Osteocyte (in vitro differentiated cells): ENCODE measurements at regions not wholly inside any gene's neighbourhood (a gene's known extent, or its start where the extent isn't known, plus 50 kb on each side); places are given as distances from the start of the nearest gene placed in this dataset.

Source experiments
- DNase-seq: peaks from one replicate; pipeline ENCODE4 v3.0.0; 2021; ENCODE audit warnings: mixed read lengths; ENCODE audit not compliant: unreplicated experiment; ENCODE audit errors: extremely low spot score
- H3K27ac Mint-ChIP-seq: one replicate; pipeline ENCODE4 v1.8.0; 2021; ENCODE audit warnings: mild to moderate bottlenecking, mixed read lengths; ENCODE audit not compliant: unreplicated experiment
- H3K27me3 Mint-ChIP-seq: one replicate; pipeline ENCODE4 v1.8.0; 2021; ENCODE audit warnings: mixed read lengths; ENCODE audit not compliant: unreplicated experiment
- H3K36me3 Mint-ChIP-seq: one replicate; pipeline ENCODE4 v1.8.0; 2021; ENCODE audit warnings: mixed read lengths; ENCODE audit not compliant: unreplicated experiment
- H3K4me1 Mint-ChIP-seq: one replicate; pipeline ENCODE4 v1.8.0; 2021; ENCODE audit warnings: mixed read lengths; ENCODE audit not compliant: unreplicated experiment
- H3K4me3 Mint-ChIP-seq: one replicate; pipeline ENCODE4 v1.8.0; 2021; ENCODE audit warnings: mild to moderate bottlenecking, moderate library complexity, mixed read lengths; ENCODE audit not compliant: unreplicated experiment
- H3K9me3 Mint-ChIP-seq: one replicate; pipeline ENCODE4 v1.8.0; 2021; ENCODE audit warnings: mixed read lengths; ENCODE audit not compliant: unreplicated experiment
- CTCF ChIP-seq: fragments of 200-600 bp; sonication (generic); IDR thresholded peaks from 2 replicates; pipeline ENCODE4 v1.5.0; 2021; ENCODE audit warnings: antibody characterized with exemption, mild to moderate bottlenecking, moderate library complexity

GRCh38 chr18:42233908-42234307 is 278.9 kb downstream of the PIK3C3 start:
- Mint-ChIP-seq H3K36me3 (no peaks in the 10 kb centered on the region), H3K27ac (no peak overlapping the region), H3K4me1 (no peaks in the 10 kb centered on the region), H3K9me3 (no peaks in the 10 kb centered on the region), H3K4me3 (no peak overlapping the region), H3K27me3 (peaks cover 6% of the 10 kb centered on the region)
- TF ChIP-seq CTCF = no peak
- no peak for DNase-seq

GRCh38 chr18:42242758-42243157 is 287.7 kb downstream of the PIK3C3 start:
- no peak overlapping the region for H3K4me3 Mint-ChIP-seq
- H3K27me3 Mint-ChIP-seq = no peaks in the 10 kb centered on the region
- no peaks in the 10 kb centered on the region for H3K9me3 Mint-ChIP-seq
- TF ChIP-seq CTCF = no peak
- H3K4me1 Mint-ChIP-seq = no peaks in the 10 kb centered on the region
- DNase-seq = no peak
- H3K27ac Mint-ChIP-seq = no peak overlapping the region
- no peaks in the 10 kb centered on the region for H3K36me3 Mint-ChIP-seq

- no peaks in the 10 kb centered on the region for H3K36me3 Mint-ChIP-seq
- H3K4me1 Mint-ChIP-seq = no peaks in the 10 kb centered on the region
- no peak overlapping the region for H3K4me3 Mint-ChIP-seq
- H3K27me3 Mint-ChIP-seq = no peaks in the 10 kb centered on the region
- no peaks in the 10 kb centered on the region for H3K9me3 Mint-ChIP-seq
- DNase-seq = no peak
- no peak for TF ChIP-seq CTCF
- H3K27ac Mint-ChIP-seq = no peak overlapping the region
Measured at GRCh38 chr18:42245137-42245536, 290.1 kb downstream of the PIK3C3 start.

GRCh38 chr18:42255908-42256765 is 301.1 kb downstream of the PIK3C3 start:
- no peak for TF ChIP-seq CTCF
- H3K27me3 Mint-ChIP-seq = peaks cover 3% of the 10 kb centered on the region
- no peak for DNase-seq
- H3K36me3 Mint-ChIP-seq = no peaks in the 10 kb centered on the region
- H3K27ac Mint-ChIP-seq = no peak overlapping the region
- H3K4me3 Mint-ChIP-seq = no peak overlapping the region
- H3K9me3 Mint-ChIP-seq = no peaks in the 10 kb centered on the region
- no peaks in the 10 kb centered on the region for H3K4me1 Mint-ChIP-seq

- H3K4me1 Mint-ChIP-seq = no peaks in the 10 kb centered on the region
Measured at GRCh38 chr18:42258301-42258965, 303.4 kb downstream of the PIK3C3 start.

More at GRCh38 chr18:42258301-42258965, 303.4 kb downstream of the PIK3C3 start:
- Mint-ChIP-seq H3K9me3 (no peaks in the 10 kb centered on the region), H3K27ac (no peak overlapping the region), H3K36me3 (no peaks in the 10 kb centered on the region), H3K27me3 (peaks cover 5% of the 10 kb centered on the region), H3K4me3 (no peak overlapping the region)
- DNase-seq = no peak
- no peak for TF ChIP-seq CTCF
